Uterus (tissue), 2 donors: ENCODE measurements at regions not wholly inside any gene's neighbourhood (a gene's known extent, or its start where the extent isn't known, plus 50 kb on each side); places are given as distances from the start of the nearest gene placed in this dataset.

Experiments used
- CTCF ChIP-seq, 4 experiments: fragments of 200-600 bp in 2 of 4; fragments of 450-650 bp in 2 of 4; sonication (generic) in 2 of 4; IDR thresholded peaks; one replicate each; pipeline ENCODE4 v1.5.1; 2016 to 2019; ENCODE audit warnings: antibody characterized with exemption in 4 of 4, mild to moderate bottlenecking in 2 of 4, moderate library complexity in 1 of 4
- POLR2A ChIP-seq, 2 donors: fragments of 450-650 bp; IDR thresholded peaks; one replicate each; pipeline ENCODE4 v1.6.1; 2016; ENCODE audit warnings: antibody characterized with exemption in 2 of 2, mild to moderate bottlenecking in 1 of 2, moderate library complexity in 1 of 2

DNA sequence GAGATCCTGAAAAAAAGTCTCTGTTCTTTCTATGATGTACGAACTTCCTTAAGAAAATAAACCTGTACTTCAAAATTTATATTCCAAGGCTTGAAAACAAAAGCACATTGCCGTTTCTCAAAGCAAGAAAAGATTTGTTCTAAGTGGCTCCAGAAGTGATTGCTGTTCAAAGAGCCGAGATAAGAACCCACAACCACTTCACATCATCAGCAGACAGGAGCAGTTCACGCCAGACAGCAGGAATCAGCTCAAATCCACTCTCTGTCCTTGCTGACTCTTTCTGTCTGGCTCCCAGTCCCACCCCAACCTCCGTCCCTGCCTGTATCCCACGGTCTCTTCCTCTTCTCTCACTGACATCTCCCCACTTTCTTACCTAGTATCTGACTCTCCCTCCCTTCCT, 85.0 kb upstream of the MYOCD start:
- TF ChIP-seq CTCF (IDR thresholded peaks at IDR 0.05): no peak
- no peak for TF ChIP-seq POLR2A (IDR thresholded peaks at IDR 0.05)
